NCI-H2196 (cell line): ENCODE measurements at regions not wholly inside any gene's neighbourhood (a gene's known extent, or its start where the extent isn't known, plus 50 kb on each side); places are given as distances from the start of the nearest gene placed in this dataset.

Experiments used
- DNase-seq: peaks from one replicate; lab custom pipeline; 2025; ENCODE audit not compliant: unreplicated experiment; lab: John Stamatoyannopoulos, UW

DNA sequence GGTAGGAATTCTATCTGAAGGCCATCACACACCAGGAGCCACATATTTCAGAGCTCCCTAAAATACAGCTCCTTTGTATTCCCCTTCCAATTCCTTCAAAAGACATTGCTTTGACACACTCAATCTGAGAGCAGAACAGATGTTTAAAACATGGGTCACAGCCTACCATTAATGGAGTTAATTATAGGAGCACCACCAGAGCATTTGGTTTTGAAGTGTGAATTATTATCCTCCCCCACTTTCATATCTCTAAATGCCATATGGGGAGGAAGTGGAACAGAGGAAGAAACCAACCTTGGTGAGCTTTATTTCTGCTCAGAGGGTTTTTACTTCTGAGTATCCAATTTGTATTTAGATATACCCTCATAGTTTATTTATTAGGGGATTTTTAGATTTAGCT is 50.7 kb upstream of the TNFRSF21 start:
- DNase-seq, result no peak

DNA sequence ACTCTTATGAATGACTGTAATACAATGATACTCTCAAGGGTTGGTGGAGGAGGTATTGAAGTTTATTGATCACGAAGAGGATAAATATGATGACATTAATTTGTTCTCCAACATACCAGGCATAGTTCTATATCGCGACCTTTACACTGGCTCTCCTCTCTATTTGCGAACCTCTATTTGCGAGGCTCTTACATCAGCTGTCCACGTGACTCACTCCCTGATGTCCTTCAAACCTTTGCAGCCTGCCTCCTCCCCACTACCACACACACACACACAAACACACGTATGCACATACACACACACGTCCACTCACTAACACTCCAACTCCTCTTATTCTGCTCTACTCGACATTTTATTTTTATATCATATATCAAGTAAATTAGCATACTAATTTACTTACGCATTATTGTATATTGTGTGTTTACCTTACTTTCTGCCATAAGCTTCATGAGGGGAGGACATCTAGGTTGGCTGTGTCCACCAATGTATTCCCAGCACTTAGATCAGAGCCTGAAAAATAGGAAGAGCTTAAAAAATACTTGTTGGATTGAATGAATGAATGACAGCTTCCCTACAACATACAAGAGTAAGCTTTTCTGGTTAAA is 53.3 kb upstream of the TNFRSF21 start:
- no peak for DNase-seq

GRCh38 chr6:47363736-47364135 is 54.0 kb upstream of the TNFRSF21 start:
- DNase-seq, result no peak

- DNase-seq, result no peak
Measured at GRCh38 chr6:47366335-47366890, 56.7 kb upstream of the TNFRSF21 start.

DNA sequence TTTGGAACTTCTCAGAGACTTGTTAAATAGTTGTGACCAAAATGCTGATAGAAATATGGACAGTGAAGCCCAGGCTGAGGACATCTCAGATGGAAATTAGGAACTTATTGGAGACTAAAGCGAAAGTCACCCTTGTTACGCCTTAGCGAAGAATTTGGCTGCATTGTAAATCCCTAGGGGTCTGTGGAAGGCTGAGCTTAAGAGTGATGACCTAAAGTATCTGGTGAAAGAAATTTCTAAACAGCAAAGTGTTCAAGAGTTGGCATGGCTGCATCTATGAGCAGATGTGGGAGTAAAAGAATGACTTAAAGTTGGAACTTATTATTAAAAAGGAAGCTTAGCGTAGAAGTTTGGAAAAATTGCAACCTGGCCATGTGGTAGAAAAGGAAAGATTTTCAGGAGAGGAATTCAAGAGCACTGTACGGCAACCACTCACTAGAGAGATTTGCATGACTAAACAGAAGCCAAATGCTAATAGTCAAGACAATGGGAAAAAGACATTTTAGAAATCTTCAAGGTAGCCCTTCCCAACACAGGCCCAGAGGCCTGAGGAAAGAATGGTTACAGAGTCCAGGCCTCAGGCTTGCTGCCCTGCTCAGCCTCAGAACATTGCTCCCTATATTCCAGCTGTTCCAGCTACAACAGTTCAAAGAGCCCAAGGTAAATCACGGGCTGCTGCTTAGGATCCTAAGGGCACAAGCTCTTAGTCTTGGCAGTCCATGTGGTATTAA is 61.6 kb upstream of the TNFRSF21 start:
- no peak for DNase-seq

DNA sequence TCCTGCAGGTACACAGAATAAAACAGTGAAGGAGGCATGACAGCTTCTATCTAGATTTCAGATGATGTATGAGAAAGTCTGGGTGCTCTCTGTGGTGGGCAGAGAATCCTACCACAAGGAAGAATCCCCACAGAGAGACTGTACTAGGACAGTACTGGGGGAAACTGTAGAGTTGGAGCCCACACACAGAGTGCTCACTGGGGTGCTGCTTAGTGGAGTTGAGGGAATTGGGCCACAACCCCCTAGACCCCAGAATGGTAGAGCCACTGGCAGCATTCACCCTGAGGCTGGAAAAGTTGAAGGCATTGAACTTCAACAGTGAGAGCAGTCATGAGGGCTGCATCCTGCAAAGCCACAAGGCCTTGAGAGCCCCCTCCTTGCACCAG is 62.2 kb upstream of the TNFRSF21 start:
- DNase-seq, result no peak

- no peak for DNase-seq
Measured at GRCh38 chr6:47372318-47372717, 62.6 kb upstream of the TNFRSF21 start.

GRCh38 chr6:47375426-47375825 is 65.7 kb upstream of the TNFRSF21 start:
- DNase-seq, result no peak

DNA sequence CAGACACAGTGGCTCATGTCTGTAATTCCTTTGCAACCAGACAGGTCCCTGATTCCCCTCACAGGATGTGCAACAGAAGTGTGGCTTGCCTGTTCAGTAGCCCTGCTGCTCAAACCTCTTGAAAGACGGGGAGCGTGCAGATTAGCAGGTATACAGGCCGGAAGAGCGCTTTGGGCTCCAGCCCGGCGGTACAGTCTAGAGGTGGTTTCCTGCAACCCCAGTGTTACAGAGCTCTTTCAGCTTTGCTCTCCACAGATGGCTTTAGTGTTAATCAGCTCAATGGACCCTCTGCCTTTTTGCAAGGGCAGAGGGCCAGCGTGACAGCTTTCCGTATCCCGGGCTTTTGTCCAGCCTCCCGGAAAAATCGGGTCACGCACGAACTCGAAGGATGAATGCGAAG is 67.2 kb upstream of the TNFRSF21 start:
- DNase-seq, result no peak

- DNase-seq, result no peak
Measured at GRCh38 chr6:47377971-47378370, 68.3 kb upstream of the TNFRSF21 start.

GRCh38 chr6:47379328-47379727 is 69.6 kb upstream of the TNFRSF21 start:
- no peak for DNase-seq

GRCh38 chr6:47380251-47380650 is 70.5 kb upstream of the TNFRSF21 start:
- no peak for DNase-seq

DNA sequence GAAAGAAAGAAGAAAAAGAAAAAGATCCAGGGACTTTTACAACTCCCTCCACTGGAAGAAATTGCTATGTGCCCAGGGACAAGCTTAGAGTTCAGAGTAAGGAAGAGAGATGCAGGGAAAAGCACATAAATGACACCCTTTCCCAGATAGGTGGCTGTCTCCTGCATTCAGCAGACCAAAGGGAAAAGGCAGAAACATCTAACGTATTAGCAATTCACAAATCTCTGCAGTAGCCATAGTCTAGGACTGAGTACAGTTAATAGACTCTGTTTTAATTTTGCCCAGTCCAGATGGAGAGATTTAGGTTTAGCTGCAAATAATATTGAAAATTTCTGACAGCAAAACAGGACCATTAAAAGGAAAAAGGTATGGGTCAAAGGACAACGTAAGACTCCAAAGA is 71.3 kb upstream of the TNFRSF21 start:
- DNase-seq, result no peak

DNA sequence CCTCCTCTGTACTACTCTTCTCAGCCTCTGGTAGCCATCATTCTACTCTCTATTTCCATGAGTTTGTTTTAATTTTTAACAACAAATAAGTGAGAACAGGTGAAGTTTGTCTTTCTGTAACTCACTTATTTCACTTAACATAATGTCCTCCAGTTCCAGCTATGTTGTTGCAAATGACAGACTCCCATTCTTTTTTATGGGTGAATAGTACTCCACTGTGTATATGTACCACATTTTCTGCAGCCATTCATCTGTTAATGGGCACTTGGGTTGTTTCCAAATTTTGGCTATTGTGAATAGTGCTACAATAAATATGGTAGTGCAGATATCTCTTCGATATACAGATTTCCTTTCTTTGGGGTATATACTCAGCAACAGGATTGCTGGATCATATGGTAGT is 73.7 kb upstream of the TNFRSF21 start:
- DNase-seq, result no peak

- no peak for DNase-seq
Measured at GRCh38 chr6:47391675-47392074, 82.0 kb upstream of the TNFRSF21 start.

- DNase-seq, result no peak
Measured at GRCh38 chr6:47392251-47392650, 82.5 kb upstream of the TNFRSF21 start.

- no peak for DNase-seq
Measured at GRCh38 chr6:47396401-47397069, 81.1 kb upstream of the CD2AP start.

GRCh38 chr6:47400581-47400980 is 77.0 kb upstream of the CD2AP start:
- no peak for DNase-seq

GRCh38 chr6:47402081-47402480 is 75.5 kb upstream of the CD2AP start:
- no peak for DNase-seq

- DNase-seq, result no peak
Measured at GRCh38 chr6:47403056-47403455, 74.5 kb upstream of the CD2AP start.

DNA sequence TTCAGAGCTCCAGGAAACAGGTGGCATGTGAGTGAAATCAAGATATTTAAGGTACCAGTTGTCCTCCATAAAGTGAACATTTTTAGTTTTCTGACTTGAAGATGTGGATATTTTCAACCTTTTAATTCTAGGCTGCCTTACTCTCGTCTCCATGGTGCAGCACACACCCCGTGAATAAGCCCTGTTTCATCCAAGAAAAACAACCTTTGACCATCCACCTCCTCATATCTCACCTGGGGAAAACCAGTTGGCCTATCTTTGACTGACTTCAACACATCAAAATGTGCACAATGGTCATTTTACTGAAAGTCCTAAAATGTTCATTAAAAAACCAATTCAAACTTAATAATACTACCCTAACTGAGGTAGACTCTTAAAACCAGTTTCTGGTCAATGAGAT is 73.8 kb upstream of the CD2AP start:
- DNase-seq, result no peak

DNA sequence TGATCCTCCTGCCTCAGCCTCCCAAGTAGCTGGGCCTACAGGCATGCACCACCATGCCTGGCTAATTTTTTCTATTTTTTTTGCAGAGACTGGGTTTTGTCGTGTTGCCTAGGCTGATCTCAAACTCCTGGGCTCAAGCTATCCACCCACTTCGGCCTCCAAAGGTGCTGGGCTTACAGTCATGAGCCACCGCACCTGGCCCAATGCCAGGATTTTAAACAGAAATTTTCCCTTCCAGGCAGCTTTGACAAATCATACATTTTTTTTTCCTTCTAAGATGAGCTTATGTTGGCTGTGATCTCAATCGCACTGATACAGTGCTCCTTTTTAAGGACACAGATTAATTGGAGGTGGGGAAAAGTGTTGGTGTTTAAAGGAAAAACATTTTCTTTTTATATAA is 73.2 kb upstream of the CD2AP start:
- DNase-seq, result no peak
